Natural killer cell (primary cell): ENCODE measurements at regions not wholly inside any gene's neighbourhood (a gene's known extent, or its start where the extent isn't known, plus 50 kb on each side); places are given as distances from the start of the nearest gene placed in this dataset.
"Not testable (repeated sequence)": the region's sequence is repeated elsewhere in the genome, so short reads cannot be mapped to it uniquely, and the experiment has no call there.

Experiments
- ATAC-seq, 3 donors: fragments of 150-1000 bp in 2 of 3; fragments of 200-7000 bp in 1 of 3; cut with Tn5 transposase; 1 replicate in 1 of 3; 2 replicates in 2 of 3; pipeline ENCODE4 v1.10.0; 2021; ENCODE audit warnings: mild to moderate bottlenecking in 2 of 3, moderate library complexity in 2 of 3
- DNase-seq, 2 donors: peaks; one replicate each; pipeline versions ENCODE4 v3.0.0 to v3.0.0-alpha.2; 2013 to 2021; ENCODE audit warnings: mixed read lengths in 1 of 2
- H3K27ac ChIP-seq: one replicate; pipeline ENCODE4 v1.5.1; 2013; ENCODE audit warnings: mild to moderate bottlenecking, low read length
- H3K27me3 ChIP-seq: one replicate; pipeline ENCODE4 v1.6.1; 2013; ENCODE audit warnings: low read length; ENCODE audit not compliant: control insufficient read depth, insufficient read depth
- H3K36me3 ChIP-seq: one replicate; pipeline ENCODE4 v1.6.1; 2013; ENCODE audit warnings: low read length; ENCODE audit not compliant: control insufficient read depth, insufficient read depth
- H3K4me1 ChIP-seq: one replicate; pipeline ENCODE4 v1.6.1; 2013; ENCODE audit warnings: low read length; ENCODE audit not compliant: control insufficient read depth, insufficient read depth
- H3K4me3 ChIP-seq: one replicate; pipeline ENCODE4 v1.5.1; 2013; ENCODE audit warnings: low read length
- H3K9me3 ChIP-seq: one replicate; pipeline ENCODE4 v1.6.1; 2013; ENCODE audit warnings: low read length; ENCODE audit not compliant: control insufficient read depth, insufficient read depth
- H3K27ac Mint-ChIP-seq, 2 donors: one replicate each; pipeline ENCODE4 v1.8.0; 2022; ENCODE audit warnings: mild to moderate bottlenecking in 2 of 2, mixed read lengths in 2 of 2, moderate library complexity in 1 of 2
- H3K27me3 Mint-ChIP-seq, 2 donors: one replicate each; pipeline ENCODE4 v1.8.0; 2022; ENCODE audit warnings: low read depth in 2 of 2, mixed read lengths in 2 of 2
- H3K36me3 Mint-ChIP-seq: one replicate; pipeline ENCODE4 v1.8.0; 2022; ENCODE audit warnings: mixed read lengths
- H3K4me1 Mint-ChIP-seq, 2 donors: one replicate each; pipeline ENCODE4 v1.8.0; 2022; ENCODE audit warnings: mixed read lengths in 2 of 2
- H3K4me3 Mint-ChIP-seq: one replicate; pipeline ENCODE4 v1.8.0; 2022; ENCODE audit warnings: mild to moderate bottlenecking, moderate library complexity, mixed read lengths
- H3K9me3 Mint-ChIP-seq, 2 donors: one replicate each; pipeline ENCODE4 v1.8.0; 2022; ENCODE audit warnings: mixed read lengths in 2 of 2
- WGBS: methylation state at CpG from one replicate; pipeline ENCODE4 v1.1.7; 2013; ENCODE audit warnings: missing lambda C conversion rate; ENCODE audit not compliant: insufficient coverage; 5-methylcytosine and 5-hydroxymethylcytosine counted together
- intact Hi-C: fragments of 100-400 bp; cut with micrococcal nuclease; formaldehyde crosslinking; loops from one replicate; pipeline ENCODE4 v1.14.2; 2022
- TF ChIP-seq, protein P1 (sequence below): fragments of 200-600 bp; IDR thresholded peaks from one replicate; pipeline ENCODE4 v1.8.0; 2022; ENCODE audit warnings: antibody characterized with exemption

DNA sequence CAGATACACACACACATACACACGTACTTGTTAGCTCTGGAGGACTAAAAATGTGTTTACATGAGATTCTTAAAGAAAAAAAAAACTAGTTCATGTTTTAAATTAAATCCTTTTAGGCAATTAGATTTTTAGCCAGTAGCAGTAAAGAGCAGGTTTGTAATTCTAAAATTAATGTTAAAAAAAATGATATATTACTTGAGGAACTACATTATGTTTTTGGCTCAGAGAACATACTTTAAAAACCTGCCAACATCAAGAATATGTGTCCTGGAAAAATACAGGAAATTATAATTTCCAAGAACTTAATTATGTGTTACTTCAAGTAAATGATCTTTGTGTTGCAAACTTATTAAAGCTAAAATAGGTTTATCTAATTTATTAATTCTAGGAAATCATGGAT, 594.3 kb upstream of the PCDH7 start:
- WGBS, result no CpG with 5 or more reads among the region's 1 CpG
- intact Hi-C loops, result no loop called here
- H3K4me3 ChIP-seq, result no peak overlapping the region
- no peaks in the 10 kb centered on the region for H3K9me3 ChIP-seq
- H3K36me3 ChIP-seq, result no peaks in the 10 kb centered on the region
- no peaks in the 10 kb centered on the region for H3K27me3 ChIP-seq
- Mint-ChIP-seq H3K4me1 (no peaks in the 10 kb centered on the region), H3K27ac (no peak overlapping the region), H3K4me3 (no peak overlapping the region), H3K36me3 (no peaks in the 10 kb centered on the region), H3K27me3 (no peaks in the 10 kb centered on the region), H3K9me3 (peaks cover 3 to 5% of the 10 kb centered on the region in 2 donors)
- TF ChIP-seq, protein P1, sequence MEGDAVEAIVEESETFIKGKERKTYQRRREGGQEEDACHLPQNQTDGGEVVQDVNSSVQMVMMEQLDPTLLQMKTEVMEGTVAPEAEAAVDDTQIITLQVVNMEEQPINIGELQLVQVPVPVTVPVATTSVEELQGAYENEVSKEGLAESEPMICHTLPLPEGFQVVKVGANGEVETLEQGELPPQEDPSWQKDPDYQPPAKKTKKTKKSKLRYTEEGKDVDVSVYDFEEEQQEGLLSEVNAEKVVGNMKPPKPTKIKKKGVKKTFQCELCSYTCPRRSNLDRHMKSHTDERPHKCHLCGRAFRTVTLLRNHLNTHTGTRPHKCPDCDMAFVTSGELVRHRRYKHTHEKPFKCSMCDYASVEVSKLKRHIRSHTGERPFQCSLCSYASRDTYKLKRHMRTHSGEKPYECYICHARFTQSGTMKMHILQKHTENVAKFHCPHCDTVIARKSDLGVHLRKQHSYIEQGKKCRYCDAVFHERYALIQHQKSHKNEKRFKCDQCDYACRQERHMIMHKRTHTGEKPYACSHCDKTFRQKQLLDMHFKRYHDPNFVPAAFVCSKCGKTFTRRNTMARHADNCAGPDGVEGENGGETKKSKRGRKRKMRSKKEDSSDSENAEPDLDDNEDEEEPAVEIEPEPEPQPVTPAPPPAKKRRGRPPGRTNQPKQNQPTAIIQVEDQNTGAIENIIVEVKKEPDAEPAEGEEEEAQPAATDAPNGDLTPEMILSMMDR, result no peak
- no peaks in the 10 kb centered on the region for H3K4me1 ChIP-seq
- H3K27ac ChIP-seq, result no peak overlapping the region
- no peak for DNase-seq
- no peak for ATAC-seq

DNA sequence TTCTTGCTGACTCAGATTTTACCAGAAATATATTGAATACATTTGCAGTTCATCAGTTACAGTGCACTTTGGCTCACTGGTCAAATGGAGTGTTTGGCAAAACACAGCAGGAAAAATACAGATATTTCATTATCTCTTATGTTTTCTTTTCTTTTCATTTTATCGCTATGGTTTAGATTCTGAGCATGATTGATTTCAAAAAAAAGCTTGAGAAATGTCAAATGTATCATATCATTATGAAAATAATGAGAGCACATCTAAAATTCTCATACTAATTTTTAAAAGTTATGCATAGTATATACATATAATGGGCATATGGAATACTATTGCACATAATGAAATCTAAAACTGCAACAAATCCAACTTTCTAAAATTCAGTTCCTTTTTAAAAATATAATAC, 593.8 kb upstream of the PCDH7 start:
- DNase-seq, result no peak
- Histone ChIP-seq H3K9me3 (no peaks in the 10 kb centered on the region), H3K4me3 (no peak overlapping the region), H3K27me3 (no peaks in the 10 kb centered on the region), H3K36me3 (no peaks in the 10 kb centered on the region), H3K27ac (no peak overlapping the region), H3K4me1 (no peaks in the 10 kb centered on the region)
- Mint-ChIP-seq H3K27ac (no peak overlapping the region), H3K4me3 (no peak overlapping the region), H3K9me3 (peaks cover 3 to 5% of the 10 kb centered on the region in 2 donors), H3K36me3 (no peaks in the 10 kb centered on the region), H3K4me1 (no peaks in the 10 kb centered on the region), H3K27me3 (no peaks in the 10 kb centered on the region)
- intact Hi-C loops, result no loop called here
- ATAC-seq, result no peak
- TF ChIP-seq, protein P1, result no peak
- no CpG with 5 or more reads among the region's 1 CpG for WGBS

DNA sequence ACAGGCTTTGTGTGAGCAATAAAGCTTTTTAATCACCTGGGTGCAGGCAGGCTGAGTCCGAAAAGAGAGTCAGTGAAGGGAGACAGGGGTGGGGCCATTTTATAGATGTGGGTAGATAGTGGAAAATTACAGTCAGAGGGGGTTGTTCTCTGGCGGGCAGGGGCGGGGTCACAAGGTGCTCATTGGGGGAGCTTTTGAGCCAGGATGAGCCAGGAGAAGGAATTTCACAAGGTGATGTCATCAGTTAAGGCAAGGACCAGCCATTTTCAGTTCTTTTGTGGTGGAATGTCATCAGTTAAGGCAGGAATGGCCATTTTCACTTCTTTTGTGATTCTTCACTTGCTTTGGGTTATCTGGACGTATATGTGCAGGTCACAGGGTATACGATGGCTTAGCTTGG, 571.3 kb upstream of the PCDH7 start:
- H3K9me3 ChIP-seq, H3K36me3 ChIP-seq, H3K27me3 ChIP-seq, H3K4me1 Mint-ChIP-seq, H3K4me3 ChIP-seq, intact Hi-C loops, H3K27ac Mint-ChIP-seq, DNase-seq, H3K4me1 ChIP-seq, H3K27ac ChIP-seq, H3K27me3 Mint-ChIP-seq, H3K4me3 Mint-ChIP-seq, ATAC-seq: not testable (repeated sequence)
- Mint-ChIP-seq H3K9me3 (peaks cover 16 to 31% of the 10 kb centered on the region in 2 donors), H3K36me3 (peaks cover 21% of the 10 kb centered on the region)
- 84% methylated on average over 5 of the region's 5 CpGs for whole genome bisulfite sequencing

DNA sequence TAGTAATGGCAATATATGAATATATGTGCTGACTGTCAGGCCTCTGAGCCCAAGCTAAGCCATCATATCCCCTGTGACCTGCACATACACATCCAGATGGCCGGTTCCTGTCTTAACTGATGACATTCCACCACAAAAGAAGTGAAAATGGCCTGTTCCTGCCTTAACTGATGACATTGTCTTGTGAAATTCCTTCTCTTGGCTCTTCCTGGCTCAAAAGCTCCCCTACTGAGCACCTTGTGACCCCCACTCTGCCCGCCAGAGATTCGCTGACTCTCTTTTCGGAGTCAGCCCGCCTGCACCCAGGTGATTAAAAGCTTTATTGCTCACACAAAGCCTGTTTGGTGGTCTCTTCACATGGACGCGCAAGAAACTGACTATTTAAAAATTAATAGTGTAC, 570.6 kb upstream of the PCDH7 start:
- WGBS, result 81% methylated on average over 5 of the region's 7 CpGs
- H3K27ac Mint-ChIP-seq, H3K36me3 ChIP-seq, intact Hi-C loops, H3K4me1 ChIP-seq, H3K27ac ChIP-seq, ATAC-seq, DNase-seq, H3K27me3 ChIP-seq, H3K9me3 ChIP-seq, H3K4me3 Mint-ChIP-seq, H3K4me3 ChIP-seq, H3K27me3 Mint-ChIP-seq, H3K4me1 Mint-ChIP-seq: not testable (repeated sequence)
- Mint-ChIP-seq H3K36me3 (peaks cover 14% of the 10 kb centered on the region), H3K9me3 (peaks cover 13 to 28% of the 10 kb centered on the region in 2 donors)

DNA sequence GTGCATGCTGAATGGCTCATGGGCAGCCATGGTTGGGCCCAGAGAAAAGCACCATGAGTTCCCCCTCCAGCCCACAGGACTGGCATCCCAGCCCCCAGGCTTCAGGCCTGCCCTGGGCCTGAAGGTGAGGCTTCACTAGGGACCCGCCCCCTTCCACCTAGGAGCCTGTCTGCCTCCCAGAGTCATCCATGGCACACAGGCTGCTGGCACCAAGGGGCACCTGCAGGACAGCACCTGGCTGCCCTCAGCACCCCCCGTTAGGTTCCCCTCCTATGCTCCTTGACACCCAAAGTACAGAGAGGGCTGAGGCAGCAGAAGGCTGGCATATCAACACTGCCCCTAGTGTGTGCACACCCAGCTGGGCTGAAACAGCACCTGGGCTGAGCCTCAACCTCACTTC, 566.7 kb upstream of the PCDH7 start:
- Mint-ChIP-seq H3K4me1 (no peaks in the 10 kb centered on the region), H3K4me3 (no peak overlapping the region), H3K9me3 (peaks cover 15 to 22% of the 10 kb centered on the region in 2 donors), H3K27ac (no peak overlapping the region), H3K36me3 (peaks cover 12% of the 10 kb centered on the region), H3K27me3 (no peaks in the 10 kb centered on the region)
- intact Hi-C loops, result no loop called here
- no peak overlapping the region for H3K4me3 ChIP-seq
- H3K4me1 ChIP-seq, result no peaks in the 10 kb centered on the region
- H3K36me3 ChIP-seq, result no peaks in the 10 kb centered on the region
- no peak overlapping the region for H3K27ac ChIP-seq
- WGBS, result 75% methylated on average over 2 of the region's 2 CpGs
- no peaks in the 10 kb centered on the region for H3K27me3 ChIP-seq
- DNase-seq (no peak), ATAC-seq (no peak)
- peaks cover 9% of the 10 kb centered on the region for H3K9me3 ChIP-seq
- TF ChIP-seq, protein P1, result no peak
